ENCODE measurements at regions not wholly inside any gene's neighbourhood (a gene's known extent, or its start where the extent isn't known, plus 50 kb on each side); places are given as distances from the start of the nearest gene placed in this dataset.

DNA sequence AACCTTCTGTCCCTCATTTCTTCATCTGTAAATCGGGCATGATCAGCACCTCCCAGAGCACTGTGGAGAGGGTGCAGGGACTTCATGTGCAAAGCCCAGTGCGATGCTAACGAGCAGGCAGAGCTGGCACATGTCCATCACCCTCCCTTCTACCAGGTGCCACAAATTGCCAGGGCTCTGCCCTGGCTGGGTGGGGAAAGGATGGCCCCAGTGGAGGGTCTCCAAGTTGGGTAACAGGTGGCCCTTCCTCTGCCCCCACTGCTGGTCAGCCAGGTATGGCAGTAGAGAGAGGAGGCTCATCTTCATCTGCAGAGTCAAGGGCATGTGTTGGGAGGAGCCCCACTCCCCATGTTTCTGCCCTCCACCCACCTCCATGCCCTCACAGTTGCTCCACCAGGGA is 61.5 kb upstream of the CDH5 start:
- TF ChIP-seq, protein P1, sequence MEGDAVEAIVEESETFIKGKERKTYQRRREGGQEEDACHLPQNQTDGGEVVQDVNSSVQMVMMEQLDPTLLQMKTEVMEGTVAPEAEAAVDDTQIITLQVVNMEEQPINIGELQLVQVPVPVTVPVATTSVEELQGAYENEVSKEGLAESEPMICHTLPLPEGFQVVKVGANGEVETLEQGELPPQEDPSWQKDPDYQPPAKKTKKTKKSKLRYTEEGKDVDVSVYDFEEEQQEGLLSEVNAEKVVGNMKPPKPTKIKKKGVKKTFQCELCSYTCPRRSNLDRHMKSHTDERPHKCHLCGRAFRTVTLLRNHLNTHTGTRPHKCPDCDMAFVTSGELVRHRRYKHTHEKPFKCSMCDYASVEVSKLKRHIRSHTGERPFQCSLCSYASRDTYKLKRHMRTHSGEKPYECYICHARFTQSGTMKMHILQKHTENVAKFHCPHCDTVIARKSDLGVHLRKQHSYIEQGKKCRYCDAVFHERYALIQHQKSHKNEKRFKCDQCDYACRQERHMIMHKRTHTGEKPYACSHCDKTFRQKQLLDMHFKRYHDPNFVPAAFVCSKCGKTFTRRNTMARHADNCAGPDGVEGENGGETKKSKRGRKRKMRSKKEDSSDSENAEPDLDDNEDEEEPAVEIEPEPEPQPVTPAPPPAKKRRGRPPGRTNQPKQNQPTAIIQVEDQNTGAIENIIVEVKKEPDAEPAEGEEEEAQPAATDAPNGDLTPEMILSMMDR (IDR thresholded peaks at IDR 0.05) = no peak
- TF ChIP-seq POLR2A (IDR thresholded peaks at IDR 0.05) = no peak
- TF ChIP-seq POLR2AphosphoS5 (IDR thresholded peaks at IDR 0.05) = no peak

Data from breast epithelium (tissue), 3 donors.